SH-SY5Y (cell line): ENCODE measurements at regions not wholly inside any gene's neighbourhood (a gene's known extent, or its start where the extent isn't known, plus 50 kb on each side); places are given as distances from the start of the nearest gene placed in this dataset.

Source experiments
- GATA2 ChIP-seq: IDR thresholded peaks from 2 replicates; pipeline ENCODE4 v1.6.1; 2011; ENCODE audit warnings: mild to moderate bottlenecking, low read depth, low read length
- GATA3 ChIP-seq: IDR thresholded peaks from 2 replicates; pipeline ENCODE4 v1.6.1; 2011; ENCODE audit warnings: low read depth, mild to moderate bottlenecking, low read length, moderate library complexity

DNA sequence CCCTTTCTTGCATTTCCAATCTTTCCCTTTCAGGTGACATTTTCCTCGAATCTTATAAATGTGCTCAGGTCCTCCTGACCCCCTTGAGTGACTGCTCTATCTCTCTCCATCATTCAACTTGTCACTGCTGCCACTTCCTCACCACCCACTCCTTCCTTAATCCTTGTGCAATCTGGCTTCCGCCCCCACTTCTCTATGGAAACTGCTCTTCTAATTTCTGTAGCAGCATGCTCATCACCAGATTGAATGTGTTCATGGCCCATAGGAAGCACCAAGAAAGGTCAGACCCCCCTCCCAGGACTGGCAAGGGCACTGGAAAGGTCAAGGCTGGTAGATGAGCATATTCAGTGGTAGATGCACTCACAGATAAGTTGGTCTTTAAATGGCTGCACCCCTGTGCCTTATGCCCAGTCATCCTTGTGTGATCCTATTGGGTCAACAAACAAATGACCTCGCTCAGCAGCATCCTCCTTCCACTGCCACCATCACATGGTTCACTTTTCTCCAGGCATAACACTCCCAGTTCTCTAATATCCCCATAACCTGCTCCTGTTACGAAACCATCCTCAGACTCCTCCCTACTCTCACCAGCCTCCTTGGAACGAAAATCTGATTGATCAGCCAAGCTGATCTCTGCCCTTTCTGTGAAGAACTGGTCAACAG is 288.5 kb upstream of the POU3F1 start:
- TF ChIP-seq GATA2 = no peak
- TF ChIP-seq GATA3 = no peak
